SK-N-SH treated with all-trans-retinoic acid at 6 μM for 48 hours (cell line): ENCODE measurements at regions not wholly inside any gene's neighbourhood (a gene's known extent, or its start where the extent isn't known, plus 50 kb on each side); places are given as distances from the start of the nearest gene placed in this dataset.

Experiments
- ZFP3 ChIP-seq: fragments of 250-450 bp; sonication (Bioruptor Pico); IDR thresholded peaks from 2 replicates; pipeline ENCODE4 v1.5.0; 2020; ENCODE audit warnings: mild to moderate bottlenecking, moderate library complexity
- TF ChIP-seq, protein P1 (sequence below): fragments of 250-450 bp; sonication (Bioruptor Pico); IDR thresholded peaks from 2 replicates; pipeline ENCODE4 v1.8.0; 2020; ENCODE audit warnings: mild to moderate bottlenecking, moderate library complexity, borderline replicate concordance

DNA sequence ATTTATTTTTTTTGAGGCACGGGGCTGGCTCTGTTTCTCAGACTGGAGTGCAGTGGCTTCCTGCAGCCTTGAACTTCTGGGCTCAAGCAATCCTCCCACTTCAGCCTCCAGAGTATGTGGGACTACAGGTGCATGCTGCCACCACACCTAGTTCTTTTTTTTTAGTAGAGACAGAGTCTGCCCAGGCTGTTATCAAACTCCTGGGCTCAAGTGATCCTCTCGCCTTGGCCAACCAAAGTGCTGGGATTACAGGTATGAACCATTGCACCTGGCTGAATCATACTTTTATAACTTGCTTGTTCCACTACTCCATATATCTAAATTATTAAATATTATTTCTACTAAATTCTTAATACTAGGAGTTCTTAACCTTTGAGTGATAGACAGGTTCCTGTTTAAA is 111.6 kb downstream of the BTG1 start:
- no peak for TF ChIP-seq ZFP3 (CRISPR knock-in tag)
- TF ChIP-seq, protein P1, sequence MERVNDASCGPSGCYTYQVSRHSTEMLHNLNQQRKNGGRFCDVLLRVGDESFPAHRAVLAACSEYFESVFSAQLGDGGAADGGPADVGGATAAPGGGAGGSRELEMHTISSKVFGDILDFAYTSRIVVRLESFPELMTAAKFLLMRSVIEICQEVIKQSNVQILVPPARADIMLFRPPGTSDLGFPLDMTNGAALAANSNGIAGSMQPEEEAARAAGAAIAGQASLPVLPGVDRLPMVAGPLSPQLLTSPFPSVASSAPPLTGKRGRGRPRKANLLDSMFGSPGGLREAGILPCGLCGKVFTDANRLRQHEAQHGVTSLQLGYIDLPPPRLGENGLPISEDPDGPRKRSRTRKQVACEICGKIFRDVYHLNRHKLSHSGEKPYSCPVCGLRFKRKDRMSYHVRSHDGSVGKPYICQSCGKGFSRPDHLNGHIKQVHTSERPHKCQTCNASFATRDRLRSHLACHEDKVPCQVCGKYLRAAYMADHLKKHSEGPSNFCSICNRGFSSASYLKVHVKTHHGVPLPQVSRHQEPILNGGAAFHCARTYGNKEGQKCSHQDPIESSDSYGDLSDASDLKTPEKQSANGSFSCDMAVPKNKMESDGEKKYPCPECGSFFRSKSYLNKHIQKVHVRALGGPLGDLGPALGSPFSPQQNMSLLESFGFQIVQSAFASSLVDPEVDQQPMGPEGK (CRISPR knock-in tag) = no peak
